ENCODE measurements at regions not wholly inside any gene's neighbourhood (a gene's known extent, or its start where the extent isn't known, plus 50 kb on each side); places are given as distances from the start of the nearest gene placed in this dataset.

DNA sequence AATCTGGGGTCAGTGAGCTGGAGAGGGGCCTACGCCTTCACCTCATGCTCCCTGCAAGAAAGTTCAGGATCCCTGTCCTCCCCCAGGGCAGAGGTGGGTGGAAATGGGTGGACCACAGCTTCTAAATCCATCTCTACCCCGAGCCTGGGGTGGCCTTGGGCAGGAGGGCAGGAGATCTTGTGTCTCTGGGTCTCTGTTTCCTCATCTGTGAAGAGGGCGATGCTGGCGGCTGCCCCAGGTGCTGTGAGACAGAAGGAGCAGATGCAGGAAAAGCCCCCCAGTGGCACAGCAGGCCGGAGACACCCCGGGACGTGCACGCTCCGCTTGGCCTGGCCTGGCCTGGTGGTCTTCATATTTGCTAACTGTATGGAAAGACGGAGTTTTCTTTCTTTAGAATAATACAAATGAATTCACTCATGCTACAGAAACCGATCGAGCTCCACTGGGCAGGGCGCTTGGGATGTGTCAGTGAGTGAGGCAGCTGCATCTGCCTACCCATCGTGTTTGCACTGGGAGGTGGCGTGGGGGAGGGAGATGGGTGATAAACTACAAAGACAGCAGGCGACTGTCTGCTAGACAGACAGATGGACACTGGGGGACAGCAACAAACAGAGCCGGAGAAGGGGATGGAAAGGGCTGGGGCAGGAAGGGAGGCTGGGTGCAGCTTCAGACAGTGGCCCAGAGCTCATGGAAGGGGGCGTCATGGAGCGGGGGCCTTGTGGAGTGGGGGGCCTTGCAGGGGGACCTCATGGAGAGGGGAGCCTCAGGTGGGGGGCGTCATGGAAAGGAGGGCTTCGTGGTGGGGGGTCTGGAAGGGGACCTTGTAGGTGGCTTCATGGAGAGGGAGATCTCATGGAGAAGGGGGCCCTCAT, 136.2 kb downstream of the CPZ start:
- TF ChIP-seq, protein P1, sequence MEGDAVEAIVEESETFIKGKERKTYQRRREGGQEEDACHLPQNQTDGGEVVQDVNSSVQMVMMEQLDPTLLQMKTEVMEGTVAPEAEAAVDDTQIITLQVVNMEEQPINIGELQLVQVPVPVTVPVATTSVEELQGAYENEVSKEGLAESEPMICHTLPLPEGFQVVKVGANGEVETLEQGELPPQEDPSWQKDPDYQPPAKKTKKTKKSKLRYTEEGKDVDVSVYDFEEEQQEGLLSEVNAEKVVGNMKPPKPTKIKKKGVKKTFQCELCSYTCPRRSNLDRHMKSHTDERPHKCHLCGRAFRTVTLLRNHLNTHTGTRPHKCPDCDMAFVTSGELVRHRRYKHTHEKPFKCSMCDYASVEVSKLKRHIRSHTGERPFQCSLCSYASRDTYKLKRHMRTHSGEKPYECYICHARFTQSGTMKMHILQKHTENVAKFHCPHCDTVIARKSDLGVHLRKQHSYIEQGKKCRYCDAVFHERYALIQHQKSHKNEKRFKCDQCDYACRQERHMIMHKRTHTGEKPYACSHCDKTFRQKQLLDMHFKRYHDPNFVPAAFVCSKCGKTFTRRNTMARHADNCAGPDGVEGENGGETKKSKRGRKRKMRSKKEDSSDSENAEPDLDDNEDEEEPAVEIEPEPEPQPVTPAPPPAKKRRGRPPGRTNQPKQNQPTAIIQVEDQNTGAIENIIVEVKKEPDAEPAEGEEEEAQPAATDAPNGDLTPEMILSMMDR (conservative IDR thresholded peaks at IDR 0.05; ENCODE audit: low read depth, low read length), result no peak
- TF ChIP-seq EZH2 (IDR thresholded peaks at IDR 0.05; ENCODE audit: borderline replicate concordance, low read depth, low read length, poor library complexity, severe bottlenecking), result no peak

Data from A673 (cell line).